Transverse colon (tissue), 4 donors: ENCODE measurements at regions not wholly inside any gene's neighbourhood (a gene's known extent, or its start where the extent isn't known, plus 50 kb on each side); places are given as distances from the start of the nearest gene placed in this dataset.
"Not testable (repeated sequence)": the region's sequence is repeated elsewhere in the genome, so short reads cannot be mapped to it uniquely, and the experiment has no call there.

Experiments used
- DNase-seq: peaks from one replicate; pipeline ENCODE4 v3.0.0-alpha.2; 2019
- H3K27ac ChIP-seq, 4 donors: fragments of 200-600 bp; sonication (generic); 2 replicates each; pipeline ENCODE4 v1.5.1; 2016 to 2018; ENCODE audit warnings: inconsistent platforms in 4 of 4
- H3K27me3 ChIP-seq: fragments of 200-600 bp; sonication (generic); 2 replicates; pipeline ENCODE4 v1.5.1; 2017; ENCODE audit warnings: inconsistent platforms
- H3K36me3 ChIP-seq, 4 donors: fragments of 200-600 bp; sonication (generic); 2 replicates each; pipeline ENCODE4 v1.5.1; 2017 to 2019; ENCODE audit warnings: inconsistent platforms in 4 of 4
- H3K4me1 ChIP-seq, 4 donors: fragments of 200-600 bp; sonication (generic); 2 replicates each; pipeline ENCODE4 v1.5.1; 2017 to 2020; ENCODE audit warnings: inconsistent platforms in 4 of 4
- H3K4me3 ChIP-seq, 4 donors: fragments of 200-600 bp; sonication (generic); 1 replicate in 1 of 4; 2 replicates in 3 of 4; pipeline versions ENCODE4 v1.5.1 to v1.6.1; 2017 to 2019; ENCODE audit warnings: inconsistent platforms in 4 of 4
- H3K9me3 ChIP-seq, 2 donors: fragments of 200-600 bp; sonication (generic); 2 replicates each; pipeline ENCODE4 v1.5.1; 2017 to 2019; ENCODE audit warnings: inconsistent platforms in 2 of 2
- EP300 ChIP-seq: sonication (generic); formaldehyde crosslinking; IDR thresholded peaks from one replicate; pipeline ENCODE4 v1.6.1; 2017; ENCODE audit warnings: antibody characterized with exemption, low read depth
- POLR2A ChIP-seq: fragments of 450-650 bp; IDR thresholded peaks from one replicate; pipeline ENCODE4 v1.6.1; 2016; ENCODE audit warnings: antibody characterized with exemption, mild to moderate bottlenecking, moderate library complexity
- POLR2AphosphoS5 ChIP-seq, 3 donors: sonication (generic); formaldehyde crosslinking; IDR thresholded peaks; one replicate each; pipeline ENCODE4 v1.6.1; 2016; ENCODE audit warnings: antibody characterized with exemption in 3 of 3
- WGBS, 2 donors: methylation state at CpG; one replicate each; pipeline ENCODE4 v1.1.5; 2018; ENCODE audit warnings: low coverage in 1 of 2; 5-methylcytosine and 5-hydroxymethylcytosine counted together
- in situ Hi-C, 4 donors: fragments of 200-750 bp; cut with MboI; loops; one replicate each; pipeline versions ENCODE4 v1.15.0 to v1.15.1; 2017; ENCODE audit warnings: low sequenced_read_pairs in 3 of 4, low pct_ligation_motif_present in 1 of 4, low pct_unique_long_range_greater_than_20kb in 1 of 4
- intact Hi-C: fragments of 100-400 bp; cut with DNase I; formaldehyde crosslinking; loops from one replicate; pipeline ENCODE4 v1.15.1; 2023; ENCODE audit warnings: low total_unique reads
- TF ChIP-seq, protein P1 (sequence below), 5 experiments: fragments of 200-600 bp in 3 of 5; fragments of 450-650 bp in 2 of 5; sonication (generic) in 3 of 5; IDR thresholded peaks; 1 replicate in 2 of 5; 2 replicates in 3 of 5; pipeline ENCODE4 v1.5.1; 2016 to 2017; ENCODE audit warnings: antibody characterized with exemption in 5 of 5, inconsistent platforms in 3 of 5, mild to moderate bottlenecking in 2 of 5, moderate library complexity in 1 of 5

DNA sequence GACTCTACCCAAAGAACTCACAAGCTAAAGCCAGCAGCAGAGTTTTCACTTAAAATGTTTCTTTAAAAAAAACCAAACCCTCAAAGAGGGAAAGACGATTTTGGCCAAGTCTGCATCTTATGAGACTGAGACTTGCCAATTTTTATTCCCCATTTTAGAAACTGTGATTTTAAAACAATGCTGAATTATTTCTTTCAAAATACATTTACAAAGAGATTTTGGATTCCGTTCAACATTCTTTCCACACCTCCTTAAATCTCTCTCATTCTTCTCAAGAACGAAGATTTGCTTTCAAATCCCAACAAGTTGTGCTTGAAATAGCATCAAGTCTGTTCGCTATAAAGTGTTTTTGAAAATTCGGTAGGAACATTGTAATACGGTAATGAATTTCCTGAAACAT lies 133.9 kb upstream of the VANGL1 start:
- intact Hi-C loops (loop anchor here (5.0 kb wide), 1 partner anchor 51 kb away; no protein-coding TSS in a partner anchor), in situ Hi-C loops (no loop called here)
- H3K27me3 ChIP-seq = no peaks in the 10 kb centered on the region
- no peak overlapping the region for H3K4me3 ChIP-seq
- no peak for DNase-seq
- H3K36me3 ChIP-seq = no peaks in the 10 kb centered on the region
- TF ChIP-seq POLR2A = no peak
- TF ChIP-seq, protein P1, sequence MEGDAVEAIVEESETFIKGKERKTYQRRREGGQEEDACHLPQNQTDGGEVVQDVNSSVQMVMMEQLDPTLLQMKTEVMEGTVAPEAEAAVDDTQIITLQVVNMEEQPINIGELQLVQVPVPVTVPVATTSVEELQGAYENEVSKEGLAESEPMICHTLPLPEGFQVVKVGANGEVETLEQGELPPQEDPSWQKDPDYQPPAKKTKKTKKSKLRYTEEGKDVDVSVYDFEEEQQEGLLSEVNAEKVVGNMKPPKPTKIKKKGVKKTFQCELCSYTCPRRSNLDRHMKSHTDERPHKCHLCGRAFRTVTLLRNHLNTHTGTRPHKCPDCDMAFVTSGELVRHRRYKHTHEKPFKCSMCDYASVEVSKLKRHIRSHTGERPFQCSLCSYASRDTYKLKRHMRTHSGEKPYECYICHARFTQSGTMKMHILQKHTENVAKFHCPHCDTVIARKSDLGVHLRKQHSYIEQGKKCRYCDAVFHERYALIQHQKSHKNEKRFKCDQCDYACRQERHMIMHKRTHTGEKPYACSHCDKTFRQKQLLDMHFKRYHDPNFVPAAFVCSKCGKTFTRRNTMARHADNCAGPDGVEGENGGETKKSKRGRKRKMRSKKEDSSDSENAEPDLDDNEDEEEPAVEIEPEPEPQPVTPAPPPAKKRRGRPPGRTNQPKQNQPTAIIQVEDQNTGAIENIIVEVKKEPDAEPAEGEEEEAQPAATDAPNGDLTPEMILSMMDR (IDR thresholded peaks at IDR 0.05) = no peak
- TF ChIP-seq POLR2AphosphoS5 (IDR thresholded peaks at IDR 0.05) = no peak
- TF ChIP-seq EP300 = no peak
- WGBS, 2 donors = 60% methylated on average over 6 of the region's 6 CpGs
- H3K9me3 ChIP-seq = no peaks in the 10 kb centered on the region
- H3K27ac ChIP-seq = no peak overlapping the region
- no peaks in the 10 kb centered on the region for H3K4me1 ChIP-seq

DNA sequence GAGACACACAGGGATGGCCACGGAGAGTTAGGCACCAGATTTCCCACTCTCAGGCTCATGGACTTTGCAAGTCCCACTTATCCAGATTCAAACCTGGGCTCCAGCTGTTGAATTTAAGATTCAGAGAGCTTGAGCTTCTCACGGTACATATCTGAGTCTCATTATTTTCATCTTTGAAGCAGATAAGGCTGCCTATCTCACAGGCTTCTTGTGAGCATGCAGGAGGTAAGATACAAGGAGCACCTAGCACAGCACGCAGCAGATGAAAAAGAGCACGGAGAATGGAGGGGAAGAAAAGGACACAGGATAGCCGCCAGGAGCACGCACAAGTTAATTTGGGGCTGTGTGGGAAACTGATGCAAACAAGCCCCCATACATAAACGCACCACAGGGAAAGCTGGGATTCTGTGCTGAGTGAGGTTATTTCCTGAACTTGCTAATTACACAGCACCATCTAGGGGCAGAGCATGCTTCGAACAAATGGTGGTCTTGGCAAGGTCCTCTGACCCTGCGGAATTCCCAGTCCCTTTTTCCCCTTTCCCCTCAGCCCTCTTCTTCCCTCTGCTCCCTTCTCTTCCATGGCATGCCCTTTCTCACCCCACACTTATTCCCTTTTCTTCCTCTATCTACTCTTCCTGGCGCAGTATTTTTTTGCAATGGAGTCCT lies 134.7 kb upstream of the VANGL1 start:
- no peaks in the 10 kb centered on the region for H3K9me3 ChIP-seq
- H3K4me3 ChIP-seq = no peak overlapping the region
- no peaks in the 10 kb centered on the region for H3K4me1 ChIP-seq
- DNase-seq = no peak
- in situ Hi-C loops (no loop called here), intact Hi-C loops (loop anchor here (5.0 kb wide), 1 partner anchor 50 kb away; no protein-coding TSS in a partner anchor)
- WGBS, 2 donors = 57 to 59% methylated on average over 8 to 10 of the region's 10 CpGs
- H3K27ac ChIP-seq = no peak overlapping the region
- H3K27me3 ChIP-seq = no peaks in the 10 kb centered on the region
- no peaks in the 10 kb centered on the region for H3K36me3 ChIP-seq
- no peak for TF ChIP-seq POLR2A
- TF ChIP-seq, protein P1 (IDR thresholded peaks at IDR 0.05) = peak in 1 of 5 experiments; percentile 12

DNA sequence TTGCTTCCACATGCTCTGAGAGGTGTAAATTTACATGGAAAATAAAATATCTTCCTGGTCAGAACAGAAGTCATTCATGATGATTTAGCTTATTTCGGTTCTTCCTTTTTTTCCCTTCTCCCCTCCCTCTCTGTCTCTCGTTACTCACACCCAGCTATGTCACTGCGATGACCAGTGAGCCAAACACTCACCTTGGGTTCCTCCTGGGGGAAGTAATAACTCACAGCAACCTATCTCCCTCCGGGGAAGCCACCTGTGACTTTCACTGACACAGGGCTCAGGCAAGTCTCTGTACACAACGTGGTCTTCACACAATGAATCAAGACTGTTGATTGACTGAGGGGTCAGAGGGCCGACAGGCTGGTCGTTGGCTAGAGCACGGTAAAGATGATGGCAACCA lies 135.3 kb upstream of the VANGL1 start:
- 55 to 76% methylated on average over 2 to 8 of the region's 8 CpGs for WGBS, 2 donors
- Histone ChIP-seq H3K4me3 (no peak overlapping the region), H3K27ac (no peak overlapping the region), H3K27me3 (no peaks in the 10 kb centered on the region), H3K36me3 (no peaks in the 10 kb centered on the region), H3K9me3 (no peaks in the 10 kb centered on the region), H3K4me1 (no peaks in the 10 kb centered on the region)
- in situ Hi-C loops (no loop called here), intact Hi-C loops (loop anchor here (5.0 kb wide), 1 partner anchor 49 kb away; no protein-coding TSS in a partner anchor)
- TF ChIP-seq, protein P1 (IDR thresholded peaks at IDR 0.05) = no peak
- TF ChIP-seq POLR2A = no peak
- no peak for TF ChIP-seq POLR2AphosphoS5 (IDR thresholded peaks at IDR 0.05)
- TF ChIP-seq EP300 = no peak
- DNase-seq = no peak

DNA sequence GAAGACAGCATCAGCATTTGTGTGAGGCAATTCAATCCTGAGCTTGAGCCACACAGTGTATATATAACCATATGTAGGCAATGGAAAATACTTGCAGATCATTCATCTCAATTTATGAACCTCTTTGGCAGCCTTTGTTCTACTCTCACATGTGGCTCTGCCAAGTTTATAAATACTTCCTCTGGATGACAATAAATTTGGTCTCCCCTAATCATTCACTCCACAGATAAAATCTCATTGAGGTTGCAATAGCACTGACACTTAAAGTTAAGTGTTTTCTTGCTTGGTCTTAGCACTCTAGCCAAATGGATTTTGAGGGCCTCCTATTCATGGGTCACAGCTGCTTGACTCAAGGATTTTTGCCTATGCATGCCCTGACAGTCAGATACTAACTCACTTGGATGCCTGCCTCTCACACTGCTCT lies 136.6 kb upstream of the VANGL1 start:
- intact Hi-C loops = loop anchor here (5.0 kb wide), 1 partner anchor 48 kb away; no protein-coding TSS in a partner anchor

DNA sequence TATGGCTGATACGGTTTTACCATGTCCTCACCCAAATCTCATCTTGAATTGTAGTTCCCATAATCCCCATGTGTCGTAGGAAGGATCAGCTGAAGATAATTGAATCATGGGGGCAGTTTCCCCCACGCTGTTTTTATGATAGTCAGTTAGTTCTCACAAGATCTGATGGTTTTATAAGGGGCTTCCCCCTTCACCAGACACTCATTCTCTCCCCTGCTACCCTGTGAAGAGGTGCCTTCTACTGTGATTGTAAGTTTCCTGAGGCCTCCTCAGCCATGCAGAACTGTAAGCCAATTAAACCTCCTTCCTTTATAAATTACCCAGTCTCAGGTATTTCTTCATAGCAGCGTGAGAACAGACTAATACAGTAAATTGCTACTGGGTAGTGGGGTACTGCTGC lies 139.6 kb upstream of the VANGL1 start:
- in situ Hi-C loops, DNase-seq, H3K27ac ChIP-seq, H3K9me3 ChIP-seq, H3K27me3 ChIP-seq, H3K36me3 ChIP-seq, H3K4me1 ChIP-seq, H3K4me3 ChIP-seq, intact Hi-C loops: not testable (repeated sequence)
- 87 to 89% methylated on average over 2 to 4 of the region's 4 CpGs for WGBS, 2 donors

More for the DNA sequence above, 136.6 kb upstream of the VANGL1 start:
- no peak overlapping the region for H3K4me3 ChIP-seq
- in situ Hi-C loops = no loop called here
- TF ChIP-seq POLR2A (no peak), EP300 (no peak), POLR2AphosphoS5 (IDR thresholded peaks at IDR 0.05) (no peak)
- TF ChIP-seq, protein P1 (IDR thresholded peaks at IDR 0.05) = no peak
- H3K9me3 ChIP-seq = no peaks in the 10 kb centered on the region
- H3K36me3 ChIP-seq = no peaks in the 10 kb centered on the region
- H3K27me3 ChIP-seq = no peaks in the 10 kb centered on the region
- no peaks in the 10 kb centered on the region for H3K4me1 ChIP-seq
- H3K27ac ChIP-seq = no peak overlapping the region
- no peak for DNase-seq
